NAMALWA (cell line): ENCODE measurements at regions not wholly inside any gene's neighbourhood (a gene's known extent, or its start where the extent isn't known, plus 50 kb on each side); places are given as distances from the start of the nearest gene placed in this dataset.
A peak's percentile ranks its signal among the peaks of the same experiment; 100 is the strongest.
"Not testable (repeated sequence)": the region's sequence is repeated elsewhere in the genome, so short reads cannot be mapped to it uniquely, and the experiment has no call there.

ENCODE experiments used
- DNase-seq: peaks from one replicate; pipeline ENCODE4 v3.0.0-alpha.2; 2015; ENCODE audit warnings: low spot score

DNA sequence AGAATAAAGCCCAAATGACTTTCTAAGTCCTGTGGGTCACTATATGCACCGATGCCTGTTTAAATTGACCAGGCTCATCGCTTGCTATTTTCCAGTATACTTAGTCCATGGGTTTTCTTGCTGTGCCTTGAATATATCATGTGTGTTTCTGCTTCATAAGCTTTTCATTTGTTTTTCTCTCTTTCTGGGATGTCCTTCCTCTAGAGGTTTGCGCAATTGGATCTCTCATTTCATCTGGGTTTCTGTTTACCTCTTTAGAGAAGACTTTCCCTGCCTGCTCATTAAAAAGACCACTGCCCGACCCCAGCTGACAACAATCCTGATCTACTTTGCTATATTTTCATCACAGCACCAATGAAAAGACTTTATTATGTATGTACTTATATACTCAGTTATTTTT, 150.9 kb upstream of the CYRIA start:
- no peak for DNase-seq

DNA sequence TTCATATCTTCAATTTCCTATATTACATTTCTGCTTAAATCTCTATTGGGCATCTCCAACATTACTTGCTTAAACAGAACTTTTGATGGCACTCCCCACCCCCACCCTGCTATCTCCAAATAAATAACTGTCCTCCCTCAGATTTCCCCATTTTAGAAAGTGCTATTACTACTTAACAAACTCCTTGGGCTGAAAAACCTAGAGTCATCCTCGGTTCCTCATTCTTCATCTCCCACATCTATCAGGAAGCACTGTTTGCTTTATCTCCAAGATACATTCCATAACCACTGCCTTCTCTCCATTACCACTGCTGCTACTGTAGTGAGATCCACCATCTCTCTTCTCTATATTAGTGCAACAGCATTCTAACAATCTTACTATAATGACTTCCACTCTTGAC, 150.4 kb upstream of the CYRIA start:
- no peak for DNase-seq

DNA sequence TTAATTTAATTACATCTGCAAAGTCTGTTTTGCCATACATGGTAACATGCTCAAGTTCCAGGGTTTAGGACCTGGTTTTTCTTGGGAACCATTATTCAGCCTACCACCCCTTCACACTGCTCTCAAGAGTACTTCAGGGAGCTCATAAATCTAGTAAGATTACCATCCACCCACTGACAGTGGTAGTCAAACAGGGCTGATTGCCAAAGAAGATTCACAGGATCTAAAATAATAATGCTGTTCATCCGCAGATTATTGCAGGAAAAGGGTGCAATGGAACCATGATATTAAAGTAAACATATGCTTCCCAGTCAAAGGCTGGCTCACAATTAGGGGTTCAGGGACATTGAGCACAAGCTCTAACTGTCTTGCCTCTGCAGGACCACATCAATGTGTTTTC, 148.0 kb upstream of the CYRIA start:
- DNase-seq: no peak

DNA sequence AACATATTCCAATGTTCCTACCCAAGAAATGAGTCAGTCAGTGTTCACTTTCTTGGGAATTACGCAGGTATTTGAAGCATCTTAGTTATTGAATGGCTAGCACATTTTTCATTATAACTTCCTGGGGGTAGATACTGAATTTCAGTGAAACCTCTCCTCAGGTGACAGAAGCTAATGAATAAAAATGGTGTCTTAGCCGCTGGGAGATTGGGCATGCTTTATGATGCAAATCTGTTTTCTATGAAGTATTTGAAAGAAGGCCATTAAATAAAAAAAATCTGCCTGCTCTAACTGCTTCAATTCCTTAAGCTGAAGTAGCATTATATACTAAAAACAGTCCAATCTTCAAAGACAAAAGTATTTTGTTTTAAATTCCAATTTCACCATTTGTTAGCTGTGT, 132.8 kb upstream of the CYRIA start:
- DNase-seq: no peak

DNA sequence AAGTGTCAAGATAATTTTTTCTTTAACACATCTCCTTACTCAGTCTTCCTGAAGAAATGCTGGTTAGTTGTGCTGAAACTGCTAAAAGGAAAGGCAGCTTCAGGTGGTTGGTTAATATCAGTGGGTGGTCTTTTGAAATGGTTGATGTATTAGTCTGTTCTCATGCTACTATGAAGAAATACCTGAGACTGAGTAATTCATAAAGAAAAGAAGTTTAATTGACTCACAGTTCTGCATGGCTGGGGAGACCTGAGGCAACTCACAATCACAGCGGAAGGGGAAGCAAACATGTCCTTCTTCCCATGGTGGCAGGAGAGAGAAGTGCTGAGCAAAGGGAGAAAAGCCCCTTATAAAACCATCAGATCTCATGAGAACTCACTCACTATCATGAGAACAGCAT, 125.9 kb upstream of the CYRIA start:
- no peak for DNase-seq

DNA sequence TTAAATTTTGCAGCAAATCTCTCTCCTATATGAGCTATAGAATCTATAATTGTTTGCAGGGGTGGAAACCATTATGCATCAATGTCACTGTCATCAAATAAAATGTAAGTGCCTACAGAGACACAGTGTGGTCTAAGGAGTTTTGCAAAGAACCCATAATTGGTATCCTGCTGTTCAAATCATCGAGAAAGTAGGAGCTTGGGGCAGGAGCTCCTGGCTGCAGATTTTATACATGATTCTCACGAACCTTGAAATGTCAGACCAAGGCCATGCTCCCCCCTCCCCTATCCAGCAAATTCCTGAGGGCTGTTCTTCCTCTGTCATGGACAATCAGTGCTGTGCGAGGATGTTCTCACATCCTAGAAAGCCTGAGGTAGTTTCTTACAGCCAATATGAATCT, 119.5 kb upstream of the CYRIA start:
- no peak for DNase-seq

DNA sequence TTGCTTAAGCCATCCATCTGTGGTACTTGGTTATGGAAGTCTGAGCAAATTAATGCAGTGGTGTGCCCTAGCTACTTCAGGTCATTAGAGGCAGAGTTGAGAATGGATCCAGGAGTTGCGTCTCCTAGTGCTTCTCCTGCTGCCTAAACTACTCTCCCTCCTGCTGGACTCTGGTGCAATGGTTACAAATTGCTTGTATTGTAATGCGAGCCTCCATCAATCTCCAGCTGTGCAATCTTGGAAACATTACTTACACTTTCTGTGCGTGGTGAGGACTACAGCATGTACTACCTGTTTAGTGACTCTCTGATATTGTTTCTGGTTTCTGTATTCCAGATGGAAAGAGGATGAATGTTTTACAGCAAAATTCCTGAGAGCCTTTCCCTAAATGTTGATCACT, 119.0 kb upstream of the CYRIA start:
- DNase-seq: no peak

DNA sequence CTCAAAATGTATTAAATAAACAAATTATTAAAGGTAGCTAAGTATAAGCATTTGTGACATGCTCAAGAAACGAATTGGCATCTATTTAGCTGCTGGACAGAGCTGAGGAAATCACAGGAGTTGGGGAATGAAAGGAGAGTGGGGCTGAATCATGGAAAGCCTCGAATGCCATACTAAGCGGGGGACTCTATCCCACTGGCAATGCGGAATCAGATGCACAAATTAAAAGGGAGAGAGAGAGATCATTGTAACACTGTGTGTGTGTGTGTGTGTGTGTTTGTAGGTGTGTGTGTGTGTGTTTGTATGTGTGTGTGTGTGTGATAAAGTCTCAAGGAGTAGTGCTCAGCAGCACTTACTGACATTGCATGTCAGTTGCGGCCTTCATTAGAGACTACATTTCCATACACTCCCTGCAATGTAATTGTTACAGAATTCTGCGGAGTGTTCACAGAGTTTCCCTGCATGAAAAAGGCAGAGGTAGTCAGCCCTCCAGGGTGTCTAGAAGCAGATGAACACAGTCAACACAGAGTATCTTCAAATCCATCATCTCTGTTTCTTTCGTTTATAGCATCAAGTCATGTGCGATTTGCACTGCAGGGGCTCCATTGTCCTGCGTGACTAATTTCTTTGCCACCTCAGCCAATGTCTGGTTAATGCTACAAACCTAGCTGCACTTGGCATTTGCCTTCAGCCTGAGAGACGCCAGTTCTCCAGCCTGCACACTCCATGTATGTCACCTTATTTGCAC, 111.7 kb upstream of the CYRIA start:
- no peak for DNase-seq

DNA sequence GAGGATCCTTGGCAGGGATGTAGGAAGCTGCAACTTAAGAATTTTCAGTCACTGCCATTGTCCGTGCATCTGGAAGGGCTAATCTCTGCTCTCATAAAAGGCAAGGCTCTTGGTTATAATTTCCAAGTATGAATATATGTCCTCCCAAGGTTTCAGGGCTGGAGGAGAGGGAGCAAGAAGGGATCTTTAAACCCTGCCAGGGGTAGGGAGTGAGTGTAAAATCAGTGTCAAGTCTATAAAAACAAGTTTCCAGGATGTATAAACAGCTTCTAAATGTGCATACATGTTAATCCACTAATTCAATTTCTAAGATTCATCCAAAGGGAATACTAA, 110.2 kb upstream of the CYRIA start:
- DNase-seq: no peak

DNA sequence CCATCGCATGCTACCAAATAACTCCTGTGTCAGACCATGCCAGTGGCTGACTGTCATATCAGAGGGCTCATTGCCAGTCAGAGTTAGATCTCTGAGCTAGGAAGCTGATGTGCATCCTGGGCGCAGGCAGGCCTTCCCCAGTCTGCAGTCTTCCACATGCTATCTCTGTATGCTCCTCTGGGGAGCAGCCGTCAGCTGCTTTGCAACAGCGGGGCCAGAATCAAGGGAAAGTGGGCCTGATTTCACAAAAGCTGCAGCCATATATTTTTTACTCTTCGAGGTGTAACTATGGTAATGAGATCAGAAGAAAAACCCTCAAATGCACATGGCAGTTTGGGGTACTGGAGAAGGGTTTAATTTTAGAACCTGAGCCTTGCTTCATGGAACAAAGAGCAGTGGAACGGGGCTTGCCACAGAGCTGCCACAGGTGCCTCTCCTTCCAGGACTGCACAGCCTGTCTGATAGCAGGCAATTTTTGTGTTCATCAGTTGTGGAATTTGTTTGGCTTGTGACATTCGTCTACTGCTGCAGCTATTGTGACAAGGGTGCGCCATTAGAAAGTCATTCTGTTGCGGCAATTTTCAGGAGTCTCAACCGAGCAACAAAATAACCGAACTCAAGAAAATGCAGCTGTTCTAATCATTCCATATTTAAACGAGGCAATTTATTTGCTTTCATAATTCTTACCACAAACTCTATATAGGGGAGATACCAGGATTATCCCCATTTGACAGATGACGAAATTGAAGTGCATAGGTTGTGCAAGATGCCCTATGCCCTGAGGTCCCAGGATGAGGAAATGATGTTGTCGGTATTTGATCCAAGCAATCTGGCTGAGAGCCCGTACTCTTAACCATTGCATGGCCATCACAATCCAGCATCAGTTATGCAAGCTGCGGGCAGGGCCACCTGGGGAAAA, 109.6 kb upstream of the CYRIA start:
- DNase-seq: no peak

DNA sequence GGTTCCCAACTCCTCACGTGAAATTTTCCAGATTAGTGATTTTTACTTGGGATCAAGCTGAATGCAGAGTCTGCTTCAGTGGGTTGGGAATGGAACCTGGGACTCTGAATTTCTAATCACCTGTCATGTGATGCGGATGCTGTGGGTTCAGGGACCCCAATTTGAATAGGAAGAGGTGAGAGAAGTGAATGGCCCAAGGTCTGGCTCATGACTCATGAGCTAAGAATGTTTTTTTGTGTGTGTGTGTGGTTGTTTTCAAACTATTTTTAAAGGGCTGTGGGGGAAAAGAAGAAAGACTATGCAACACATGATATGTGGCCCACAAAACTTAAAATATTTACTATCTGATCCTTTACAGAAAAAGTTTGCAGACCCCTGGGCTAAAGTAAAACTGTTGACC, 108.5 kb upstream of the CYRIA start:
- DNase-seq: no peak

DNA sequence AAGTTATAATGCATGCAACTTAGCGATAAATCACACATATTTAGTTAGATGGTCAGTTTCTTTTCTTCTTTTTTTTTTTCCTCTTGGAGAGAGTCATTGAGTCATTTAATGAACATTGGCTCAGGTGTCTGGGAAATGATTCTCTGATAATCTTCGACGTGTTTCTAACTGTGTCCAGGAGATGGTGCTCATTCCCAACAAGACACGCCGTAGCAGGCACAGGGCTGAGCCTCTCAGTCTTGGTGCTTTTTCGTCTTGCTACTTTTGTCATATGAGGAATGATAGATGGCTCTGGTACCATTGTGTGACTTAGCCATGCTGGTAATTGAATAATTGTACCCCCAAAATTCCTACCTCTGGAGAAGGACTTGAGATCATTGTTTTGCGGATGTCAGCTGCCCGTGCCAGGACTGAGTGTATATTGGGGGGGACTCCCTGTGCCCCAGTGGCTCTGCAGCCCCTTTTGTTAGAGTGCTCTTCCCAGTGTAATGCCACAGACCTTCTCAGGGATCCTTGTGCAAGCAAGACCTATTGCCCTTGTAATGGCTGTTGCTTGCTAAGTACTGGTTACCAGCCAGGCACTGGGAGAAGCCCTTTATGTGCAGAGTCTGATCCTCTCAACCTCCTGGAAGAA, 107.6 kb upstream of the CYRIA start:
- peak; percentile 73 for DNase-seq

DNA sequence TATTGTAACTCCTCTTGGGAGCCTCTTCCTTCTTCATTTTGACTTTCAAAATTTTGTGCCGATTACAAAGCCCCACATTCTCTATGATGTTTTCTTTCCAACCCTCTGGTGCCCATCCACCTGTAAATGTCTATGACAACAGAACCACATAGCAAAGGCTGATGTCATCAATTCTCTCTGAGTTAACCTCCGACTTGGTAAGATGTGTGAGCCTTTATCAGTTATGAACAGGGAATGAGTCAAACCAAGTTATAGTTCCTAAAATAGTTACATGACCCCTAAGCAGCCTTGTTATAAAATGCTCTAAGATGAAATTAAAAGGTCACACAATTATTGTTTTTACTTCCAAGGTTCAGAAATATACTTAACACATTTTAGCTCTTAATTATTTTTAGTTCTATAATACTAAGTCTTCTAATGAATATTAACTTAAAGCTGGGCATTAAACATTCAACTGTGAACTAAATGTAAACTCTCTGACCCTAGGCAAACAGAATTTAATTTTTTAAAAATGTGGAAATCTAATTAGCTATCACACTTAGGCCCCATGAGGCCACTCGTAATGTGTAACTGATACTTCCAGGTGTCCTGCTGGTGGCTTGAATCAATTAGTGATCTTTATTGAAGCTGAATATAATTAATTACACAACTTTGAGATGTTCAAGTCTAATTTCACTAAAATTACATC, 102.3 kb upstream of the CYRIA start:
- no peak for DNase-seq

DNA sequence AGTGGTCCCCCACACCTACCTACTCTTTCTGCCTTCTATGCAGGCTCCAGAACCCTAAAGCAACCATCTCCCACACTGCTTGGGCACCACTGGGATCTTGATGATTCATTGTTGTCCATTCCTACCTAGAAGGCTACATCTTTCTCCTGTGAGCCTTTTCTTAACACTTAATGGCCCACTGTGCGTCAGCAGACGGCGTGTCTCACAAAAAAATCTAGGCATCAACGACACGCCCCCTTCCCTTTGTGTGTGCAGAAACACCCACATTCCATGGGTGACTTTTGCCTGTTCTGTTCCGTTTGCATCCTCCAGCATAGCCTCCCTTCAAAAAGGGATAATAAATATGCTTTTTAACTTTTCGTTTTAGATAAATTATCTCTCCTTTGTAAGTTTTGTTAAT, 99.7 kb upstream of the CYRIA start:
- no peak for DNase-seq

DNA sequence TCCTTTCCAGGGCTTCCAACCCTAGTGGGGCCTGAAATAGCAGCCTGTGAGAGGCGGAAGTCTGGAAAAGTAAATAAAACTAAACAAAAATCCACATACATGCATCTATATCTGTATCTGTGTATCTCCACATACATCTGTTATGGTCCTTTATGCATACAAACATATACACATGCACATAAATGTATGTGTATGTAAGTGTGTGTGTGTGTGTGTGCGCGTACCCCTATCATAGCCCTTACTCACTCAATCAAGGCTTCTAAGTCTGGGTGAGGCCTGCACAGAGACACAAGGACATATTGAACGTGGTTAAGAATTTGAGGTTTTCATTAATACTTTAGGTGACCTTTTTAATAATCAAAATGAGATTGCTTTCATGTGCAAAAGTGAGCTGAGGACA, 98.9 kb upstream of the CYRIA start:
- no peak for DNase-seq

DNA sequence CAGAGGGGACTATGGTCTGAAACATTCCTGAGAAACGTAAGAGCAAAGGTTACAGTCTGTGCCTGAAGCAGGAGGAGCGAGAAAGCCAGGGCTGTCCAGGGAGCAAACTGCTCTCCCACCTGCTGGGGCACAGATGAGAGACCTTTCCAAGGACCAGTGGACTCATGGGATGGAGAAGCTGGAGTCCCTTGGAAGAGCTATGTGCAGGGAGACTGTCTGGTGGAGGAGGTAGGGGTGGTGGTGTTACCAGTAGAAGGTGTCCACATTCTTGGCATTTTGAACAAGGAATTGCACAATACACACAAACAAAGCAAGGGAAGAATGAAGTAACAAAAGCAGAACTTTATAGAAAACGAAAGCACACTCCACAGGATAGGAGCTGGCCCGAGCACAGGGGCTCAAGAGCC, 97.9 kb upstream of the CYRIA start:
- DNase-seq: no peak

DNA sequence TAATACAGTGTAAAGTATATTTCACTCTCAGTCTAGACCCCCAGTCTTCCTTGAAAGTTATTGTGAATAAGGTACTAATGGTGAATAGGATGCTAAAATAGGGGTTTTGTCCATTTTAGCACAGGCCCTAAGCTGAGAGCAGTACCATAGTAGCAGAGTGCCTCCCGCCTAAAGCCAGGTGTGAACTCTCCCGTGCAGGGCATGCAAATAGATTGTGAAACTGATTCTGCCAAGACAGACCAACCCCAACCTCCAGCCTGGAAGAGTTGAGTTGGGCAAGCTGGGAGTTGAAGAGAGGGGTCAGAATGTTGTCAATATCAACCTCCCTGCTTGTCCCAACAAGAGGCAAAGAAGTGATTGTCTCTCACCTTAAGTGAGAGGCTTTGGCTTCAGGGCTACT, 97.4 kb upstream of the CYRIA start:
- no peak for DNase-seq

DNA sequence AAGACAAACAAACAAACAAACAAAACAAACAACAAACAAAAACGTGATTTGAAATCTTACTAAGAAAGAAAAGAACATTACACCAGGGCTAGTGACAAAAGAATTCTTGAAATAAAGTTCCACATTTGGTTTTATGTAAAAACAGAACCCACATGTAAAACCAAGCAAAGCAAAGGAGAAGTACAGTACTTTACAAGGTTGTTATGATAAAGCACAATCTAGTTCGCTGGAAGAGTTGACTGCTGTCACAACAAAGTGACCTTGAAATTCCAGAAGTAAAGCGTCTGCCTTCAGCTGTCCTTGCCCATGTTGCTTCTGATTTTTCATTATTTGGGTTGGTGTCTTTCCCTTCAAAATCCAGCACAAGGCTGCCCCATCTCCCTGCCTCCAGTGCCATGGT, 94.8 kb upstream of the CYRIA start:
- no peak for DNase-seq

DNA sequence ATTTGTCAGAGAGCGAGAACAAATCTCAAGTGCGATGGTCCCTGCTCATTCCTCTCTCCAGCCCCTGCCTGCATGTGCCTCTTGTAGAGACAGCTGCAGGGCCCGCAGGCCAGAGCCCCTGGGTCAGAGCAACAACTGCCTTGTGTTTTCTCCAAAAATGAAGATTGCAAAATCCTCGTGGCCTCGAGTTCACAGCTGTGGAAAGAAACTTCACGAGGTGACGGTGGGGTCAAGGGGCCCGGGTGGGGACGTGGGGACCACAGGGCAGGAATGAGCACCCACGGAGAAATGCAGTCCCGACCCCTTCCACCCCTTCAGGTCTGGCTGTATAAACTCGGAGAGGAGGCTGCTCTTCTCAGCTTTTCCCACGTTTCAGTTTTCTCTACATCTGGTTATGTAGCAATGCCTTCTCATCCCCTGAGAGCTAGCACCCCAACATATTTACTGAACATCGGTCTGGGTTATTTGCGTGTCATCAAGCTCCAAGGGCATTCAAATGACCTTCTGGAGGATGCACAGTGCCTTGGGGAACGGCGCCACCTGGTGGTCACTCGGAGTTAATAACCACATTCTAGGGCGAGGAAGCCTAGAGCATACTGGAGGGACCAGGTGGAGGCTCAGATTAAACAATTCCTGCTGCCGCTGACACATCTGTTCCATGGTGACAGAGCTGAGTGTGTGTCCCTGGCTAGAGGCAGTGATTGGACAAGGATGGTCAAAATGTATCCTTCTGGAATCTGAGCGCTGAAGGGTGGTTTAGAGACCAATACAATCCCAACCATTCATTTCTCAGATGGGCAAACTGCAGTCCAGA, 91.4 kb upstream of the CYRIA start:
- peak; percentile 81 for DNase-seq

DNA sequence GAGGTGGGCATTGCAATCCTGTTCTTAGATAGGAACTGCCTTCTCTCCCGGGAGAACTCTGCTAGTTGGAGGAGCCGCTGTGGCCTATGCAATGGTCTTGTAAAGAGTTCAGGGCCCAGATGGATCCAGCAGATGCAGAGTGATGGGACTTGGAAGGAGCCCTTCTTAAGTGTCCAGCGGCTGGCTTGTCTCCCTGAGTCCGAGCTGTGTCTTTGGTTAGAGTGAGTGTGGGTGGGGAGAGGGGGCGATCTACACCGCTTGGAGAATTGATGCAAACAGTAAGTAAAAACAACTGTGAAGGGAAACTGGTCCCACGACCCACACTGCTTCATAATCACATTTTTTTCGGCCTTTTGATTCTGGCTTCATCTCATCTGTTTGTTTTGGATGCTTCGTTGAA, 89.8 kb upstream of the CYRIA start:
- DNase-seq: no peak

DNA sequence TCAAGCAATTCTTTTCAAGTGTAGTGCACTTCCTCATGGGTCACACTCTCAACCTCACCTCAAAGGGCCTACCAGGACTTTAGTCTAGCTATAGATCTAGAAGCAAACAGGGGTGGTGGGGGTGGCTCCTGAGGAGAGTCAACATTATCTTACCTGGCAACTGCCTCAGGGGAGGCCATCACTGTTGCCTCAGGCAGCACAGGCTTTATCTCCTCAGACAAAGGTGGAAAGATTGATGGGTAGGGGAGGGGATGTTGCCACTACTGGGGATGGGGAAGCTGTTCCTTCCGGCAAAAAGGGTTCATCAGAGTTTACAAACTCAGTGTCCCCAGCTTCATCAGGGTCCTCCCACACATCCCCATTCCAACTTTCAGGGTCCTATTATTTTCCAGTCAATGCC, 87.4 kb upstream of the CYRIA start:
- DNase-seq: not testable (repeated sequence)

DNA sequence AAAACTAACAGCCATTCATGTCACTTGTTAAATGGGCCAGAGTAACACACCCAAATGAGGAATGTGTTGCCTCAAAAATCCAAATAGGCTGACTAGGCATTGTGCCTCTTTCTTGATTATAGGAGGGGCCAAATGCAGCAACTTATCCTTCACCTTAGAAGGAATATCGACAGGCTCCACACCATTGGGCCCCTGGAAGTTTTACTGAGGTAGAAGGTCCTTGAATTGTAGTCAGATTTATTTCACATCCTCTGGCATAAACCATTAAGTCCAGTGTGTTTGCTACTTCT, 85.2 kb upstream of the CYRIA start:
- DNase-seq: not testable (repeated sequence)
